Stimulated activated CD8-positive, alpha-beta memory T cell treated with anti-CD3 and anti-CD28 coated beads, Interleukin-4, amount 100 ng/mL, for 24 hours (primary cell): ENCODE measurements at regions not wholly inside any gene's neighbourhood (a gene's known extent, or its start where the extent isn't known, plus 50 kb on each side); places are given as distances from the start of the nearest gene placed in this dataset.
"Not testable (repeated sequence)": the region's sequence is repeated elsewhere in the genome, so short reads cannot be mapped to it uniquely, and the experiment has no call there.

ENCODE experiments used
- DNase-seq: peaks from one replicate; pipeline ENCODE4 v3.0.0-alpha.2; 2020; ENCODE audit warnings: low read depth

- DNase-seq = no peak
Measured at GRCh38 chr3:72052841-72053409, 268.0 kb upstream of the PROK2 start.

- DNase-seq = no peak
Measured at GRCh38 chr3:72050771-72051170, 265.8 kb upstream of the PROK2 start.

- no peak for DNase-seq
Measured at GRCh38 chr3:72050048-72050632, 265.2 kb upstream of the PROK2 start.

GRCh38 chr3:72049300-72049699, 264.4 kb upstream of the PROK2 start:
- DNase-seq = no peak

- no peak for DNase-seq
Measured at GRCh38 chr3:72048873-72049272, 263.9 kb upstream of the PROK2 start.

GRCh38 chr3:72047221-72047871, 262.4 kb upstream of the PROK2 start:
- no peak for DNase-seq

- no peak for DNase-seq
Measured at GRCh38 chr3:72044231-72044855, 259.4 kb upstream of the PROK2 start.

GRCh38 chr3:72043204-72044133, 258.5 kb upstream of the PROK2 start:
- no peak for DNase-seq

- no peak for DNase-seq
Measured at GRCh38 chr3:72042397-72043203, 257.7 kb upstream of the PROK2 start.

GRCh38 chr3:72041511-72041910, 256.6 kb upstream of the PROK2 start:
- DNase-seq = no peak

GRCh38 chr3:72041076-72041475, 256.1 kb upstream of the PROK2 start:
- no peak for DNase-seq

GRCh38 chr3:72039677-72040076, 254.7 kb upstream of the PROK2 start:
- no peak for DNase-seq

GRCh38 chr3:72036899-72037298, 252.0 kb upstream of the PROK2 start:
- DNase-seq = no peak

GRCh38 chr3:72035606-72036005, 250.7 kb upstream of the PROK2 start:
- DNase-seq = no peak

GRCh38 chr3:72034986-72035385, 250.0 kb upstream of the PROK2 start:
- DNase-seq = no peak

GRCh38 chr3:72033666-72034428, 248.9 kb upstream of the PROK2 start:
- DNase-seq = no peak

GRCh38 chr3:72032441-72033135, 247.6 kb upstream of the PROK2 start:
- no peak for DNase-seq

GRCh38 chr3:72031581-72031980, 246.6 kb upstream of the PROK2 start:
- no peak for DNase-seq

- not testable (repeated sequence) for DNase-seq
Measured at GRCh38 chr3:72030296-72030695, 245.3 kb upstream of the PROK2 start.

- DNase-seq = not testable (repeated sequence)
Measured at GRCh38 chr3:72028726-72029125, 243.8 kb upstream of the PROK2 start.
